GM18868 (cell line): ENCODE measurements at regions not wholly inside any gene's neighbourhood (a gene's known extent, or its start where the extent isn't known, plus 50 kb on each side); places are given as distances from the start of the nearest gene placed in this dataset.
"Not testable (repeated sequence)": the region's sequence is repeated elsewhere in the genome, so short reads cannot be mapped to it uniquely, and the experiment has no call there.

Experiments
- ATAC-seq: cut with Tn5 transposase; IDR thresholded peaks from one replicate; pipeline ENCODE4 v1.9.1; 2021; ENCODE audit warnings: mild to moderate bottlenecking, moderate library complexity; ENCODE audit not compliant: unreplicated experiment

- ATAC-seq = no peak
These were observed 185.9 kb upstream of the SLC39A10 start for GRCh38 chr2:195471163-195471562.

DNA sequence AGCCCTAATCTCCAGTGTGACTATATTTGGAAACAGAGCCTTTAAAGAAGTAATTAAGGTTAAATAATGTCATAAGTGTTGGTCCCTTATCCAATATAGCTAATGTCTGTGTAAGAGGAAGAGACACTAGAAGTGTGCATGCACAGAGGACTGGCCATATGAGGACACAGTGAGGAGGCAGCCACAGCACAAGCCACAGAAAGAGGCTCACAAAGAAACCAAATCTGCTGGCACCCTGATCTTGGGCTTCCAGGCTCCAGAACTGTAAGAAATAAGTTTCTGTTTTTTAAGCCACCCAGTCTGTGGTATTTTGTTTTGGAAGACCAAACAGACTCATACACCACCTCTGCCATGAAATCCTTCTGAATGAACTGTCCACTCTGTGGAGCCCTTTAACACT, 186.4 kb upstream of the SLC39A10 start:
- no peak for ATAC-seq

DNA sequence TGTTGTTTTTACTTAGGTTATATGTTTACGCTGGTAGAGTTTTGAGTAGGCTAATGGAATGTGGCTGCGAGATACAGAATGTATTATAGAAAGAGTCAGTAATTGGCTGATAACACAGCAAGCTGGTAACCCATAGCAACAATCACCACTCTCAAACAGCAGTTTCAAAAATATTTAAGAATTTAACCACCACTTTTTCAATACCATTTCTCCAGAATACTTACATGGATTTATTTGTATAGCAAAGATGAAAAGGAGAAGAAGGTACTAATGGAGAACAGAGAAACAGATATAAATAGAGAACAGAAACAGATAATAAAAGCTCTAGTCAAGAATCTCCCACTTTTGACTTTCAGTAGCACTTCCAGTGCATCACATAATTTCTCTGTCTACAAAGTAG, 188.3 kb upstream of the SLC39A10 start:
- ATAC-seq = peak; percentile 86

DNA sequence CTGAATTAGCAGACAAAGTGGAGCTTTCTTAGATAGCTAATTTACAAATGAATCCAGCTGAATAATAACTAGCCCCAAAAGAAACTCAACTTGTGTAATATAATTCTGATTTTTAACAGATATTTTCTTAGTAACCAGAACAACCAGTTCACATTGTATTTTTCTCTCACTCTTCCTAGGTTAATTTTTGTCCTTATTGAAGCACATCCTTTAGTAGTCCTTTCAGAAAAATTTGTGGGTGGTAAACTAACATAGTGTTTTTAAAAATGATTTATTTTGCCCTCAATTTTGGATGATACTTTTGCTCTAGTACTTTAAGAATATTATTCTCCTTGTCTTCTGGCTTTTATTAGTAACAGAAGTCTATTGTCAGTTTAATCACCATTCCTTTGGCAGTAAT, 190.6 kb upstream of the SLC39A10 start:
- ATAC-seq = no peak

GRCh38 chr2:195461010-195461409, 196.0 kb upstream of the SLC39A10 start:
- peak; percentile 39 for ATAC-seq

DNA sequence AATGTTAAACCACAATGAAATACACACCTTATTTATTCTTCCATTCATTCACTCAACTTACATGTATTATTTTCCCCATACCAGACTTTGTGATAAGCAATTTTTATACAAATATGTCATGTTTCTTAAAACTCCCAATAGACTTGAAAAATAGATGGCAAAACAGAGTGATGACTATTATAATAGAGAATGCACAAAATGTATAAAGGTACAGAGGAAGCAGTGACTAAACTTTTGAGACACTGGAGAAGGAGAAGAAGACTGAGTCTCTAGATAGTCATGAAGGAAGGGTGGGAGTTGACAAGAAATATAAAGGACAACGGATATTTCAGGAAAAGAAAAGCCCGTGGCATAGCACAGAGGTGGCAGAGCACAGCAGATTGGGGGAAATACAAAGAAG, 198.1 kb upstream of the SLC39A10 start:
- ATAC-seq = no peak

- no peak for ATAC-seq
These were observed 199.2 kb upstream of the SLC39A10 start for GRCh38 chr2:195457873-195458272.

DNA sequence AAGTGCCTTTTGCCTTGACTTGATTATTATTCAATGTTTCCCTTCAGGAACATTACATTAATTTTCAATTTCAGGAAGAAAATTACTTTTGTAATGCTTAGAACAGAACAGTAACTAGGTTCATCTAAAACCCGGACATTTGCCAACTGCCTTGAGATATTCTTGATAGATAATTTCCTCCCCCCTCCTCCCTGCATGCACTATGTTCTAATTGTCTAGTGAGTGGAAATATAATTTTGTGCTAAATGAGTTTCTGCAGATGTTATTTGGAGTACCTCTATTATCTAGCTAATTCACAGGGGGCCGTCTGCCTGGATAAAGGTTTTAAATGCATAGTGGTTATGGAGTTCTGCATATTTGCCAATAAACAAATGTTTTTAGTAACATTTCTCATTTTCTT, 200.3 kb upstream of the SLC39A10 start:
- no peak for ATAC-seq

- no peak for ATAC-seq
These were observed 205.9 kb upstream of the SLC39A10 start for GRCh38 chr2:195451160-195451559.

DNA sequence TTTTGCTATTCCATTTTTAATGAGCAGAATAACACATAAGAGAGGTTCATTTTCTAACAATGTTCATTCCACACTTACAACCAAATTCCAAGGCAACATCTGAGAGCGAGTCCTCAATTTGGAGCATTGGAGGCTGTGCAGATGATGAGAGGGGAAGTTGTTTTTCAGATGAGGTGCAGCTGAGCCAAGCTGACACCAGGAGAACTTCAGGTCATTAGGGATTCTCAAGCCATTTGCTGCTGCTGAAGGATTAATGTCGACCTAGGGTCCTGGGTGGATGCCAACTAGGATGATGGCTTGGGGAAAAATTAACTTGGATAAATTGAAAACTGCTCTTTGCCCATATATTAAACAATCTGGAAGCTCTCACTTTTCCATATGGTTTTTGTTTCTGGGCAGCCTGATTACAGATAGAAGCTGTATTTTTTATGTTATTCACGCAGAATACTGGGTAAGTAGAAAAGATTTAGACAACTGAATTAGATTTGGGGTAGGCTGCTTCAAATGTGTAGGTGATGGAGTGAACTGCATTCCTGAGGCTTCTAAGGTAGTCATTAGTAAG, 206.4 kb upstream of the SLC39A10 start:
- ATAC-seq = no peak

- no peak for ATAC-seq
These were observed 209.6 kb upstream of the SLC39A10 start for GRCh38 chr2:195447323-195447975.

DNA sequence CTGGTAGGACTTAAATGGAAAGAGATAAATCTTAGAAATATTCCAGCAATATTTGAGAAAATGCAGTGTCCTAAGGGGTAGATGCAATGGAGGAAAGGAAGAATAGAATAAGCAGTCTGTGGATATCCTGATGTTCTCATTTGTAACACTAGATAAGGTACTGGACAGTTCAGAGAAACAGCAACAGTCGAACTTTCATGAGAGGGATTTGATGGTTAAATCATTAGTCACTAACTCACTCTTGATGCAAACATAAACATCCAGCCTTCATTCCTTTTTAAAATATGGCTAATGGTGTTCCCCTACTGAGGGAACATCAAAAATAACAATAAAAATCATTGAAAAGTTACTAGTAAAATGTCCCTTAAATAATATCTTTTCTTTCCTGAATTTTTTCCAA, 211.4 kb upstream of the SLC39A10 start:
- ATAC-seq = no peak

GRCh38 chr2:195443926-195444325, 213.1 kb upstream of the SLC39A10 start:
- no peak for ATAC-seq

DNA sequence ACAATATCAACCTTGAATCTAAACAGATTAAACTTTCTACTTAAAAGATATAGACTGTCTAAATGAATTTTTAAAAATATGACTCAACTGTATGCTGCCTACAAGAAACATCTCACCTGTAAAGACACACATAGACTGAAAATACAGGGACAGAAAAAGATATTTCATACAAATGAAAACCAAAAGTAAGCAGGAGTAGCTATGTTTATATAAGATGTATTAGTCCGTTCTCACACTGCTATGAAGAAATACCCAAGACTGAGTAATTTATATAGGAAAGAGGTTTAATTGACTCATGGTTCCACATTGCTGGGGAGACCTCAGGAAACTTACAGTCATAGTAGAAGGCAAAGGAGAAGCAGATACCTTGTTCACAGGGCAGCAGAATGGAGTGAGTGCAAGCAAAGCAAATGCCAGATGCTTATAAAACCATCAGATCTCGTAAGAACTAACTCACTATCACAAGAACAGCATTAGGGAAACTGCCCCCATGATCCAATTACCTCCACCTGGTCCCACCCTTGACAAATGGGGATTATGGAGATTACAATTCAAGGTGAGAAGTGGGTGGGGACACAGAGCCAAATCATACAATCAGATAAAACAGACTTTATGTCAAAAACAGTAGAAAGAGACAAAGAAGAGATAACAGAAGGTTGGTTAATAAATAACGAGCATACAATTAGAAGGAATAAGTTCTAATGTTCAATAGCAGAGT, 214.4 kb upstream of the SLC39A10 start:
- no peak for ATAC-seq

GRCh38 chr2:195438692-195439091, 218.3 kb upstream of the SLC39A10 start:
- no peak for ATAC-seq

DNA sequence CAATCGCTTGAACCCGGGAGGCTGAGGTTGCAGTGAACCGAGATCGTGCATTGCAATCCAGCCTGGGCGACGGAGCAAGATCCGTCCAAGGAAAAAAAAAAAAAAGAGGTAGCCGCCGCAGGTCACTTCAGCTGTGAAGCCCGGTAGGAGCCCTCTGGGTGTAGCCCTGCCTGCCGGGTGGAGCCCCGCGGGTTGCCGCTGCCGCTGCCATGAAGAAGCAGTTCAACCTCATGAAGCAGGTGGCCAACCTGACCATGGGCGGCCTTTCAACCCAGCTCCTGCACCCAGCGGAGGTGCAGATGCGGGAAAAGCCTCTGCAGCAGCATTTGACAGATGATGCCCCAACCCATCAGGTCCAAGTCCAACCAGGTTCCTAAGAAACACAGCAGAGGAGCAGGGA, 219.5 kb upstream of the SLC39A10 start:
- ATAC-seq = no peak

- ATAC-seq = no peak
These were observed 222.7 kb upstream of the SLC39A10 start for GRCh38 chr2:195434346-195434745.

DNA sequence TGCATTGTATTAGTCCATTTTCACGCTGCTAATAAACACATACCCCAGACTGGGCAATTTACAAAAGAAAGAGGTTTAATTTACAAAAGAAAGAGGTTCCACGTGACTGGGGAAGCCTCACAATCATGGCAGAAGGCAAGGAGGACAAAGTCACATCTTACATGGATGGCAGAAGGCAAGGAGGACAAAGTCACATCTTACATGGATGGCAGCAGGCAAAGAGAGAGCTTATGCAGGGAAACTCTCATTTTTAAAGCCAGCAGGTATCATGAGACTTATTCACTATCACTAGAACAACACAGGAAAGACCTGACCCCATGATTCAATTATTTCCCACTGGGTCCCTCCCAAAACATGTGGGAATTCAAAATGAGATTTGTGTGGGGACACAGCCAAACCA, 223.3 kb upstream of the SLC39A10 start:
- ATAC-seq = not testable (repeated sequence)

- ATAC-seq = no peak
These were observed 228.4 kb upstream of the SLC39A10 start for GRCh38 chr2:195428673-195429072.

GRCh38 chr2:195425328-195425727, 231.7 kb upstream of the SLC39A10 start:
- ATAC-seq = no peak

GRCh38 chr2:195419033-195419432, 238.0 kb upstream of the SLC39A10 start:
- no peak for ATAC-seq

DNA sequence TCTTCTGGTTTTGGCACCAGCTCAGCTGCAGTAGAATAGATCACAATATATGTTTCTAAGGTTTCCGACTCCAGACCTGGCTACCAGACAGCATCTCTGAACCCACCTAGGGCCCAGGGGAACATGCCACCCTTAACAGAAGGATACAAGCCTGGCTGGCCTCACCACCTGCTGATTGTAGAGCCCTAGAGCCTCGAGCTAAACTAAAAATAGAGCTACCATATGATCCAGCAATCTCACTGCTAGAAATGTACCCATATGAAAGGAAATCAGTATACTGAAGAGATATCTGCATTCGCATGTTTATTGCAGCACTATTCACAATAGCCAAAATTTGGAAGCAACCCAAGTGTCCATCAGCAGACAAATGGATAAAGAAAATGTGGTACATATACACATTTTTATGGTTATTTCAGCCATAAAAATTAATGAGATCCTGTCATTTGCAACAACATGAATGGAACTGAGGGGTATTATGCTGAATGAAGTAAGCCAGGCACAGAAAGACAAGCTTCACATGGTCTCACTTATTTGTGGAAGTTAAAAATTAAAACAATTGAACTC, 242.4 kb upstream of the SLC39A10 start:
- no peak for ATAC-seq
